HEK293 (cell line): ENCODE measurements at regions not wholly inside any gene's neighbourhood (a gene's known extent, or its start where the extent isn't known, plus 50 kb on each side); places are given as distances from the start of the nearest gene placed in this dataset.

Experiments used
- ATF2 ChIP-seq: fragments of 450-650 bp; formaldehyde crosslinking; IDR thresholded peaks from 2 replicates; pipeline ENCODE4 v1.5.1; 2016; ENCODE audit warnings: missing biosample characterization, missing genetic modification characterization, low read depth
- CTCF ChIP-seq: fragments of 450-650 bp; formaldehyde crosslinking; IDR thresholded peaks from 2 replicates; pipeline ENCODE4 v1.5.1; 2016; ENCODE audit warnings: missing biosample characterization, missing genetic modification characterization
- KLF10 ChIP-seq: fragments of 450-650 bp; IDR thresholded peaks from 2 replicates; pipeline ENCODE4 v1.5.1; 2018; ENCODE audit warnings: missing biosample characterization, mild to moderate bottlenecking, missing genetic modification characterization
- ZBTB21 ChIP-seq: fragments of 450-650 bp; formaldehyde crosslinking; IDR thresholded peaks from 2 replicates; pipeline ENCODE4 v1.5.1; 2017; ENCODE audit warnings: missing biosample characterization, missing genetic modification characterization
- ZNF148 ChIP-seq: fragments of 450-650 bp; formaldehyde crosslinking; IDR thresholded peaks from 2 replicates; pipeline ENCODE4 v1.5.0; 2017; ENCODE audit warnings: missing biosample characterization, missing genetic modification characterization, borderline replicate concordance
- ZNF184 ChIP-seq: fragments of 450-650 bp; IDR thresholded peaks from 2 replicates; pipeline ENCODE4 v1.5.1; 2018; ENCODE audit warnings: missing biosample characterization, mild to moderate bottlenecking, missing genetic modification characterization
- ZNF521 ChIP-seq: fragments of 450-650 bp; formaldehyde crosslinking; IDR thresholded peaks from 2 replicates; pipeline ENCODE4 v1.5.1; 2017; ENCODE audit warnings: missing biosample characterization, mild to moderate bottlenecking, missing genetic modification characterization
- ZNF544 ChIP-seq: fragments of 450-650 bp; formaldehyde crosslinking; IDR thresholded peaks from 2 replicates; pipeline ENCODE4 v1.5.0; 2017; ENCODE audit warnings: missing biosample characterization, missing genetic modification characterization
- ZNF558 ChIP-seq: fragments of 450-650 bp; formaldehyde crosslinking; IDR thresholded peaks from 2 replicates; pipeline ENCODE4 v1.5.1; 2016; ENCODE audit warnings: missing biosample characterization, missing genetic modification characterization
- ZNF777 ChIP-seq: fragments of 450-650 bp; formaldehyde crosslinking; IDR thresholded peaks from 2 replicates; pipeline ENCODE4 v1.5.1; 2017; ENCODE audit warnings: missing biosample characterization, missing genetic modification characterization, borderline replicate concordance

- TF ChIP-seq ZNF777 (tag by site-specific recombination): no peak
- TF ChIP-seq CTCF (tag by site-specific recombination): no peak
- TF ChIP-seq ZNF148 (tag by site-specific recombination): no peak
- TF ChIP-seq ZBTB21 (tag by site-specific recombination): no peak
- no peak for TF ChIP-seq ATF2 (tag by site-specific recombination)
- no peak for TF ChIP-seq KLF10 (tag by site-specific recombination)
- no peak for TF ChIP-seq ZNF558 (tag by site-specific recombination)
- TF ChIP-seq ZNF544 (tag by site-specific recombination): no peak
- TF ChIP-seq ZNF184 (tag by site-specific recombination): no peak
- TF ChIP-seq ZNF521 (tag by site-specific recombination): no peak
Measured at GRCh38 chr5:163089926-163090325, 347.5 kb upstream of the CCNG1 start.
